Globus pallidus (tissue), 1 donor: ENCODE measurements at regions not wholly inside any gene's neighbourhood (a gene's known extent, or its start where the extent isn't known, plus 50 kb on each side); places are given as distances from the start of the nearest gene placed in this dataset.

ENCODE experiments used
- DNase-seq: peaks from one replicate; pipeline ENCODE4 v3.0.0-alpha.2; 2015; ENCODE audit warnings: low spot score

DNA sequence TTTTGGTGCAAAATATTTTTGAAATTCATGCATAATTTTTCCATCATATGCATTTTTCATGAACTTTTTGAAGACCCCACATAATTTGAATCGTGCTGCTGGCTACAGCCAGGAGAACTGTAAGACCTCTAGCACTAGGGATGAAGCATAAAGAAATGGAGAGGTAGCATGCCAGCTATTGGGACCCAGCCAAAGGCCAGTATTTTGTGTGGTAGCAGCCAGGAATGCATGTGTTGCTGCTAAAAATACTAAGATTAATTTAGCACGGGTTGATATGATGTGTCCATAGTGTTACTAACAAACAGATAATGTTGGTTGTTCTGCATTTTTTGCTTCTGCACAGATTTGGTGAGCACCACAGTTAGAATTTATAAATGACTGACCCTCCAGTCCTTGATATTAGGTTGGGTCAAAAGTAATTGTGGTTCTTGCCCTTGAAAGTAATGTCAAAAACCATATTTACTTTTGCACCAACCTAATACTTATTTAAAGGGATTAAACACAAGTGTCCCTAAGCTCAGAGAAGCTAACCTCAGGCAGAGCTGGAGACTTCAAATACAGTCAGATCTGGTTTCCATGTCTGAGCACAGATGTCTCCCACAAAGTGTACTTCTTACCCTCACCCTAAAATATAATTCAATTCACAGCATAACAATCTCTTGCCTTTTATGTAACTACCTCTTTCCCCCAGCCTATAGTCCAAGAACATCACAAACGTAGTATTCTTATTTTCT is 54.1 kb upstream of the NPSR1 start:
- DNase-seq = no peak
